GM18861 (cell line): ENCODE measurements at regions not wholly inside any gene's neighbourhood (a gene's known extent, or its start where the extent isn't known, plus 50 kb on each side); places are given as distances from the start of the nearest gene placed in this dataset.
"Not testable (repeated sequence)": the region's sequence is repeated elsewhere in the genome, so short reads cannot be mapped to it uniquely, and the experiment has no call there.

Source experiments
- ATAC-seq: cut with Tn5 transposase; IDR thresholded peaks from one replicate; pipeline ENCODE4 v1.9.1; 2021; ENCODE audit not compliant: unreplicated experiment

DNA sequence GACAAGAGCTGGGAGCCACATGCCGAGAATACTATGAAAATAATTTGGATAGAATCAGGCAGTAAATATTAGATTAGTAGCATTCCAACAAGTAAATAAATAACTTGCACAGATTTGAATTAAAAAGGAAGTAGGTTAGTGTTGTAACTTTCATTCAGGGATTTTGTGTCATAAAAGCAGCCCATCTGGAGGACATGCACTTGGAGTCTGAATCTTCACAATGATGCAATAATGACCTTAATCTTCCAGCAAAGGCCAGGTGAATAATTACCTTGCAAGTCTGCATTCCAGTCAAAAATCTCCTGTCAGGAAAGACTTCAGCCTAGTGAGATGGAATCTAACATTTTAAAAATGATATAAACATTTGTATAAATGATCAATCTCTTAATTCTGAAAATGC is 518.1 kb downstream of the KCNJ2 start:
- ATAC-seq = no peak

DNA sequence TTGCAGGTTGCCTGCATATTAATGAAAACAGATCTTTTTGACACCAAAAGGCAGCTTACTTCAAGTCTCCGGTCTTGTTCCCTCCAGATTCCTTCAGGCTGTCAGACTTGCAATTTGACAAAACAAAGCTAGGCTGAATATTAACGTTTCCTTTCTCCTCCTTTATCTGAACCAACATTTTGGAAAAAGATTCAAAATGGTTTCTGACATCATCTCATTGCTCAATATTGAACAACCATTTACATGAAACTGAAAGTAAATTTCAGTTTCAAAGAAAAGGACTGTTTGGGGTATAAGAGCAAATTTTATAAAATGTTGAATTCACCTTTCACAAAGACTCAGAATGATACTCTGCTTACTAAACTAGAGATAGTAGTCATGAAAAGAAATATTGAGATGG is 521.8 kb downstream of the KCNJ2 start:
- ATAC-seq = no peak

DNA sequence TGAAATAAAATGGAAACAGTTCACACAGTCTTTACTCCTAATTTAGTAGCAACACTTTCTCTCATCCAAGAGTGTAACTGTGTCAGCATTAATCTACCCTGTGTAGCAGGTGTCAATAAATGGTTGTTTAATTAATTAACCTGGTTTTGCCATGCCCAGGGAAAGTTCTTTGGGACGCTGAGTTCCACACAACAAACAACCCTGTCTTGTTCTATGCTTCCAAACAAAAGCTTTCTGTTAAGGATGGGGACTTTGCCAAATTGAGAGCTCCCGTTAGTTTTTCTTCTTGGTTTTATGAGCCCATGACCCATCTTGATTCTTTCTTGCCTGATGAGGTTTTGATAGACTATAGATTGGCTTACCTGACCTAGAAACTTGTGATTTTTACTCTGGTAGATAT is 530.1 kb downstream of the KCNJ2 start:
- no peak for ATAC-seq

DNA sequence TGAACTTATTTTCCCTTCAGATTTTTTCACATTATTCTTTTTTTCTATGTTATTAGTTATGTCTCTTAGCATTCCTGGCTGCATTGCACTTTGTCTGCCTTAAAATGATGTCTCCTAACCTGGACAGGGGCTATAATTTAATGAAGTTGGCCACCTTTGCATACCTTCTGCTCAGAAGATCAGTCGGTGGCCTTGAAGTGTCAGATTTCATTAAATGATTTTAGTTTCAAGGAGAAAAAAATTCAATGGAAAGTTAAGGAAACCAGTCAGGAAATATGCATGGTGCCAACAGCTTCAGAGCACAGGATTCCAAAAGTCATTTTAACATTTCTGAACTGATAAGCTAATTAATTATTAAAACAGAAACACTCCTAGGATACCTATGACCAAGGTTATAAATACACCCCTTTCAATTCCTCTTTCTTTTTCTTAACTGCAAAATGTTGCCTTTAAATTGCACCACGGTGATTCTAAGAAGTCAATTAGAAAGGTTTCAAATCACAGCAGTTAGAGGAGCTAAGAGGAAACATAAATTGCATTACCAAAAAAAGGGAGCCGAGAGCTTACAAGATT is 533.4 kb downstream of the KCNJ2 start:
- no peak for ATAC-seq

DNA sequence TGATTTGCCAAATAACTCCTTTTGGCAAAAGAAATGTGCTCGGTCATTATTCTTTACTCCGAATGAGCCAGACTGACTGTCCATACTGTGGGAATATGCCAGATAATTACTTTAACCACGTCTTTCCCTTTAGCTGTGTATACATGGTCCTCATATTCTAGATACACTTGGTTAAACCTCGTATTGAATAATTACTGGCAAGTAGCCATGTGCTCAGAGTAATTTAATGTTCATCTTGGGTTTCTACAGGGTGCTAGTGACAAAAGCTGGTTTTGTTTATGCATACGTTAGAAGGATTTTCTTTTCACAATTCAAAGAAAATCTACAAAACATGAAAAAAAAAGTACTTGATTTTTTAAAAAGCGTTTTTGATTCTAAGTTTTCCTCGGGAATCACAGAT is 540.3 kb downstream of the KCNJ2 start:
- ATAC-seq = no peak

DNA sequence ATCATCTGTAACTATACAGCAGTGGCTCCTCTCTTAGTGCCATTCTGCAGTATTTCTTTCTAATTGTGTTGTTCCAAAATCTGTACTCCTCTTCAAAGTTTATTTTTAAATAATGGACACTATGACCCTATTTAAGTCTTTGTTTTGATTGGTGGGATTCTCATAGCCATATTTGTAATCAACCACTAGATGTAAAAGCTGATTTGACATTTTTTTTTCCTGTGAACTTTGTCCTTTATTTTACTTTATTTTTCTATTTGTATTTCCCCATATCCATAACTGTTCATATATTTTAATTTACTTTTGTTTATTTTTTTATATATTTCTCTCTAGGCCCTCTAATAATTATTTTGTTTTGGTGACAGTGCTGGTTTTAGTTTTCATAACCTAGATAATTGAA is 544.4 kb downstream of the KCNJ2 start:
- no peak for ATAC-seq

DNA sequence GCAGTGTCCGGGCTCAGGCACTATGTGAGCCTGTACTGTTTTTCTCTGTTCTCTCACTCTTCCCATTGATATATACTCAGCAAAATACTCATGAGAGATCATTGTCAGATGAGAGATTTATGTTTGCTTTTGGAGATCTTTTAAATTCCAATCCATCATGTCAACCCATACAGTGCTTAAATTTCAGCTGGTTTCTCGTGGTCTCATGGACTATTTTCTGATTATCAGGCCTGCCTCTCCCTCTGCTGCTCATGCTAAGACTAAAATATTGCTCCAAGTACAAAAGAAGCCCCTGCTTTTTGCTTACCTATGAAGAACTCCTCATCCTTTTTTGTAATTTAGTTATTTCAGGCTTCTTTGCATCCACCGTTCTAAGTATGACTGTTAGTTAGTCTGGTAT is 547.2 kb downstream of the KCNJ2 start:
- ATAC-seq = no peak

DNA sequence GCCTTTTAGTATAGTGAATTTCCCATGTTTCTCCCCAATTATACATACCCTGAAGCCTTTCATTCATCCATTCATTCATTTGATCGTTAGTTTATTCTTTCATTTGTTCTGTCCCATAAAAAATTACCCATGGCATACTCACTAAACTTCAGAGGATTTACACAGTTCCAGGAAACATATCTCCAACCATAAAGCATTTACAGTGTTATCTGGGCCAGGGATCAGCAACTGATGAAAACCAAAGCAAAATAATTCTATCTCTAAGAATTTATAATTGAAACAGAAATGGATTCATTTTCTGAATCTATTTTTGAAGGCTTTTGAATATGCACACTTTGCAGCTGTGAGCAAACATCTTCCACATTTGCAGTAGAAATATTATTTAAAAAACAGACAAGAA is 547.7 kb downstream of the KCNJ2 start:
- no peak for ATAC-seq

DNA sequence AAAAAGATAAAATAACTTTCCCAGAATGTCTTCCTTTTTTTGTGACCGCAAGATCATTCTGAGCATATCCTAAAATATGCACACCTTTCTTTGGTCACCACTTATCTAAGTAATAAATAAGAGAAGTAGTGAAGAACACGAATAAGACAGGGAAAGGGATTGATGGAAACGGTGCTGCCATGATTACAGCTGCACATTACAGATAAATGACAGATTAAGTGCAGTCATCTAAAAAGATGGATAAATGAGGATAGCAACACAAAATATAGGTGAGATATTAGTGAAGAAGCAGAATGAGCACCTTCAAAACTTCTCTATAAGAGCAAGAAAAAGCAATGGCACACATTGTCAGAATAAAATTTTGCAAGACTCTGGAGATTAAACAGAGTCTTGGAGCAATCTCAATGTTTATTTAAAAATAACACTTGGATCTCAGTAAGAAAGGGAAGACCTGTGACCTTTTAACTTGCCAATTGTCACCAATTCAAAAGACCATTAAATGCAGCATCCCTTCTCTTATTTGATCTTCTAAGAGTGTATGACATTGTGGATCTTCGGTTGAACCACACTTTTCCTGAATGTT is 567.1 kb downstream of the KCNJ2 start:
- ATAC-seq = no peak

DNA sequence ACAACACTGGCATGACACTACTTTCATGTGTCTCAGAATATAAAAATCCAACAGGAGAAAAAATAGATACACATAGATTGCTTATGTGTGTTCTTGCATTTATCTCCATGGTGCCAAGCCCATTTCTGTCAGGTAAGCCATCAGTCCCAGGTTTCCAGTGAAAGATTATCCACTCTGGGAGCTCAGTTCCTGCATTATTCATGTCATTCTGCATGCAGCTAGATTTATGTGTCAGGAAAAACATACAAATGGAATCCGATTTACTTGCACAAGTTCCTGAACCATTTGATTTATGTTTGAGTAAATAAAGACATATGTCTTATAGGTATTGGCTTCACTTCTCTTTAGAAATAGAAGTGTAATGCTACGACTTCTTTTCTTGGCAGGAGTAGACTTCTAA is 569.7 kb downstream of the KCNJ2 start:
- ATAC-seq = no peak

DNA sequence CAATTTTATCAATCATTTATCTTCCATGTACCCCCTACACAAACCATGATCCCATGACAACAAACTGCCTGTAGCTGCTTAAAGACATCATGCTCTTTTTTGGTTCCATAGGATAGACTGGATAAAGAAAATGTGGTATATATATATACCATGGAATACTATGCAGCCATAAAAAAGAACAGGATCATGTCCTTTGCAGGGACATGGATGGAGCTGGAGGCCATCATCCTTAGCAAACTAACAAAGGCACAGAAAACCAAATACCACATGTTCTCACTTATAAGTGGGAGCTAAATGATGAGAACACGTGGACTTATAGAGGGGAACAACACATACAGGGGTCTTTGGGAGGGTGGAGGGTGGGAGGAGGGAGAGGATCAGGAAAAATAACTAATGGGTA is 577.2 kb downstream of the KCNJ2 start:
- not testable (repeated sequence) for ATAC-seq

DNA sequence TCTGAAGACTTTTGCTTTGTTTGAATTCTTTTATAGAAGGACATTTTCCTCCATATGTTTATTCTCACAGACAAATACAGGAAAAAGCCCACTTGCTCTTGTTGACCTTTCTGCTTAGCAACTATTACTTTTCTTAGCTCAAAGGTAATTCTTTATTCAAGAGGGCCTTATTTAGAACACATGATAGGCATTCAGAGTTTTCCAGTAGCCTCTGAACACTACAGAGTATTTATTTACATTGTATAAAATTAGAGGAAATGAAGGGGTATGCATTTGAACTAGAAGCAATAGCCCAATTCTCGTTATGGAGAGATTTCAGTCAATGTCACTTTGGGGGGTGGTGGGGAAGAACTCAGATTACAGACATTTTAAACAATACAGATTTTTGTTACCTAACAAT is 581.7 kb downstream of the KCNJ2 start:
- ATAC-seq = no peak

DNA sequence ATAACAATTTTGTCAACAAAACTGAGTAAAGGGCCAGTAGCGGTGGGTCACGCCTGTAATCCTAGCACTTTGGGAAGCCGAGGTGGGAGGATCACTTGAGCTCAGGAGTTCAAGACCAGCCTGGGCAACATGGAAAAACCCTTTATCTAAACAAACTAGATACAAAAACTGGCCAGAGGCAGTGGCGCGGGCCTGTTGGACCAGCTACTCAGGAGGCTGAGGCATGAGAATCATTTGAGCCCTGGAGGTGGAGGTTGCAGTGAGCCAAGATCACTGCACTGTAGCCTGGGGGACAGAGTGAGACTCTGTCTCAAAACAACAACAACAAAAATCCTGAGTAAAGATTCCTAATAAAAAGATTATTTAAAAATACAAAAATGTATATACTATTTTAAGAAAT is 583.1 kb downstream of the KCNJ2 start:
- ATAC-seq = not testable (repeated sequence)

DNA sequence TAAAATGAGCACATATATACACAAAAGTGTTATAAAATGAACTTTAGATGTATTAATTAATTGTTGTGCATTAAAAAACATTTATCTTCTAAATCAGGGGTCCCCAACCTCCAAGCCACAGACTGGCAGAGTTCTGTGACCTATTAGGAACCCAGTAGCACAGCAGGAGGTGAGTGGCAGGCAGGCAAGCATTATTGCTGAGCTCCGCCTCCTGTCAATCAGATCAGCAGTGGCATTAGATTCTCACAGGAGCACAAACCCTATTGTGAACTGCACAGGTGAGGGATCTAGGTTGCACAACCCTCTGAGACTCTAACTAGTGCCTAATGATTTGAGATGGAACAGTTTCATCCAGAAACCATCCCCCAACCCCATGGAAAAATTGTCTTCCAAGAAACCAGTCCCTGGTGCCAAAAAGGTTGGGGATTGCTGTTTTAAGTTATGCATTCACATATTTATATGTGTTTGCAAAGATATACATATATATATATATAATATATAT is 583.7 kb downstream of the KCNJ2 start:
- no peak for ATAC-seq

DNA sequence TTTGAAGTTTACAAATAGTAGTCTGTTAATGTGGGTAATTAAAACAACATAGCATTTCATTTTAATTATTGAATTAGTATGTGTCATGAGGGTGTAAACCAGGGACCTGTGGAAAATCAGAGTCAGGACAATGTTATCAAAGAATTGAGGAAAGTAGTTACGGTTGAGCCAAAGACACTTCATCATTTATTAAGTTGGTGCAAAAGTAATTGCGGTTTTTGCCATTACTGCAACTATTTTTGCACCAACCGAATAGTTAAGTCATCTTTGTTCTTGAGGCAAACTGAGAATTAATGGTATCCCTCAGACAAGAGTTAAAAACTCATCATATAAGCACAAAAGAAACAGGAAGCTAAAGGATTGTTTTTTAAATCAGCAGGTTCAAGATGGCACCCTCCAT is 593.7 kb downstream of the KCNJ2 start:
- no peak for ATAC-seq

DNA sequence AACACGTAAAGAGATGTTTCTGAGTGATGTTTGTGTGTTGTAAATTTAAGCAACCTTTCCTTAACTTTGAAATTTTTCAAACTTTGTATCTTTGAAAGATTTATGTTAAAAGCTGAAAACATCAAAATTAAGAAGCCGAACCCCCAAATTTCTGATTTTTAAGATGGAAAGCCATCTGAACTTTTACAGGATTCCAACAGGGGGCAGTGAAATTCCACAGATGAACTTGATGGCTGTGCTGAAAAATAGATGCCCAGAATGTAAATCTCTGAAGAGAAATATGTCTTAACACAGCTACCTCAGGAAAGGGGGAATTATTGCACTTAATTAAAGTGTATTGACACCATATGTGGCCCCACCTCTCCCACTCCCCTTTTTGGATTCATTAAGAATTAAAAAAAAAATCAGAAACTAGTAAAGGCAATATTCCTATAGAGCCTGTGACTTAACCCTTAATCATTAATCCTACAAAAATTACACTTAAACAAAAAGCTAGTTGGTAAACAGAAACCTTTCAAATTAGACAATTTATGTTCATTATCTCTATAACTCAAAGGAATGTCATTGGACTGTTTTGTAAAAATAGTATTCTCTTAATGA is 597.9 kb downstream of the KCNJ2 start:
- ATAC-seq = no peak

DNA sequence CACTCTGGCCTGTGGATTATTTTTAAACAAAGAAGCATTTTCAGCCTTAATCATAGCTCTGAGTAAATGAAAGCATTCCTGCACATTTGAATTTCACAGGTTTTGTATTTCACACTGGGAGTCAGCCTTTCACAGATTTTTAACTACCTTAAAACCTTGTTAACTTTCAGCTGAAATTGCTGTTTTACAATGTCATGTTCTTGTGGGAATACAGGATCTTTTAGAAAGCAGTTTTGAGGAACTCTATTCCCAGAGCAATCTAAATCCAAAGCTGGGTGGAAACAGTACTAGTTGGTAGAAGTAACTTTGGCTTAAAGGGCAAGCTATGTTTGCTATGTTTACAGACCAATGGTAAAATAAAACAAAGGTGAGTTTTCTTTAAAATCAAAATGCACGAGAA is 600.6 kb downstream of the KCNJ2 start:
- ATAC-seq = no peak

DNA sequence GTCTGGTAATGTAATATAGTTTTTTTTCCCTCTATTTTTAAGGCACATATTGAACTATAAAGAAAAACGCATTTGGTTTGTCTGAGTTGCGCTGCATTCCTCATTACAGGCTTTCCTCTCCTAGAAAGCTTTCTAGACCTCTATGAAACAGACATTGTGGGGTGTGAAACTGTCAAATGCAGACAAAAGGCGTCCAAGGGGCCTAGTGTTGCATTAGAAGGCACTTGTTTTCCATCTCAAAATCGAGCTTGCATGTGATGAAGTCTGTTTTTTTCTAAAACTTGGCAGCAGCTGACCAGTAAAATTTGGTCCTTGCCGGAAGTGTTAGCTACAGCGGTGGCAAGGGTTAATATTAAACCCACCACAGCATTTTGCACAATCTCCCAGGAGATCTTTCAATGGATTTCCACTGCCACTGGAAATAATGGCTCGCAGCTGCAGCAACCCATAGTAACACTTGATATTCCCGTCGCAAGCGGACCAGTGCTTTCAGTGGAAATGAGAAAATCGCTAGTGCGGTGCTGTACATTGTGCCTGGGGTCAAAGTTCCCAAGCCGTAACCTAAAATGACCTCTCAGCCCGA is 602.6 kb downstream of the KCNJ2 start:
- no peak for ATAC-seq

DNA sequence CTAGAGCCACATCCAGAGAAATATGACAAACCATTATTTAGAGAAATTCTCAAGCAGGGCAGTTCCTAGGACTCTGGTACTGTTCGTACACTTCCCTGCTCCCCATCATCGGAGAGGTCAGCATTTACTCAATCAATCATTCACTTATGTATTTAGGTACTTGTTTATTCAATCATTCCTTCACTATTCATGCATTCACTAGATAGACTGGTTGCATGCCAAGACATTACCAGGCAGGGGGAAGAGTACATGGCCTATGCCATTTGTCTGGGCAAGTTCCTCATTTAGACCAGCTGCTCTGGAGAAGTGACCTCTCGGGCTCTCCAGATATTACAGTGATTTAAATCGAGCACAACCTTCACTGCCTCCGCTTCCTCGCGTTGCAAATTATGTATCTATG is 603.4 kb downstream of the KCNJ2 start:
- ATAC-seq = no peak

DNA sequence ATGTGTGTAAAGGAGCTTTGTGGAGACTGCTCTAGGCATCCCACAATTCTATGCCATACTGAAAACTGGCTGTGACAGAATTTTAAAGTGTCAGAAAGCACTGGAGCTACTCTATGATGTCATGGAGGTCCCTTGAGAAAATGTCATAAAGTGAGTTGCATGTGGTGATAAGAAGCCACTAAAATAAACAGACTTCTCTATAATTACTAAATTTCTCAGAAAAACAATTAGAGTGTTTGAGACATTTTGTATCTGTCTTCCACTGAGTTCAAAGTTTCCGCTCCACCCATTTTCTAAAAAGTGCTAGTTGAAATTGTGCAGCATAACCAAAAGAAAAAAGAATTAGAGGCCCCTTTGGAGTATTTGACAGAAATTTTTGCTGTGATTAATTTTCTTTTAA is 603.9 kb downstream of the KCNJ2 start:
- no peak for ATAC-seq

DNA sequence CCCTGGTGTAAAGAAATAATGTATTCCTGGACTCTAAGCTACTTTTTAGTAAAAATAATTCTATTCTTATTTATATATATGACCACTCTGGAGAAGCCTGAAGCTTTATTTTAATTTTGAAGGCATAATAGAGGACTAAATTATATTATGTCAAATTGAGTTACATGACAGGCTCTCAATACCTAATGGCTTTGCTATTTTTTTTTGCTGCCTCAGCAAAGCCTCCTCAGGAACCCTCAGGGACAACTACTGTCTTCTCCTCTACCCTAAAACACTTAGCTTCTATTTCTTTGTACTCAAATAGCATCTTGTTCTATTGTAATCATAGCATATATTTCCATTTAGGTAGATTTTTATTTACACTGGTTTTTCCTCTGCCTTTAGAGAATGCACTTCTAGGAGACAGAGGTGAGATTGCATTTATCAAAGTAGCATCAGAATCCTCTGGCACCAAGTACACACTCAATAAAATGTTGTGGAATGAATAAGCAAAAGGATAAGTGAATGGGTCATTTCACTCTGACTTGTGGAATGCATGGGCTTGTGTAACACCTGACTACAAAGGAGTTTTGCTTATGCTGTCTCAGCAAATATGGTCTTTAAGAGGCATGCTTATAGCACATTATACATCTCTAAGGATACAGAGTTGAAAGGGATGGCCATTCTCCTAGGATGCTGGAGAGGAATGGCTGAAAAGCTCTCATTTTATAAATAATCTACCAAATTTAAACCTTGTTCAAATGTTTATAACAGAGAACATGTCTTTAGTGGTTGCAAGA is 605.2 kb downstream of the KCNJ2 start:
- ATAC-seq = no peak

DNA sequence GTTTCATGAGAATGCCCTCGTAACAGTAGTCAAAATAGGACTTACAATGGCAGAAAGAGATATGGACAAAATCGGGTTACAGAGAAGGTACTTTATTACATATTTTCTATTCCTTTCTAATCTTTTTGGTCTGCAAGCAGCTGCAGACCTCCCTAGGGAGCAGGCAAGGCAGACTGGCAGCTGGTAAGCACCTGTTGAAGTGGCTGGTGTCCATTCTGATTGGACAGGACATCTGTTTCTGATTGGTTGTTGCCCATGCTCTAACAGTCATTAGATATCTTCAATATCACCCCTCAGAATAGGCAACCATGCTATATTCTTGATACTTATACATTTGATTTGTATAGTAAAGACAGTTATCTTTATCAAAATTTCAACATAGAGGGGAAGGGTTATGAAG is 606.3 kb downstream of the KCNJ2 start:
- no peak for ATAC-seq
